Epithelial cell of proximal tubule (primary cell): ENCODE measurements at regions not wholly inside any gene's neighbourhood (a gene's known extent, or its start where the extent isn't known, plus 50 kb on each side); places are given as distances from the start of the nearest gene placed in this dataset.

ENCODE experiments used
- DNase-seq: peaks from one replicate; pipeline ENCODE4 v3.0.0-alpha.2; 2011; ENCODE audit warnings: low read depth
- H3K4me3 ChIP-seq: 2 replicates; pipeline ENCODE4 v1.5.1; 2011; ENCODE audit warnings: low read depth, mild to moderate bottlenecking, low read length
- TF ChIP-seq, protein P1 (sequence below): conservative IDR thresholded peaks from 2 replicates; pipeline ENCODE4 v1.5.1; 2012; ENCODE audit warnings: low read depth, mild to moderate bottlenecking, low read length

DNA sequence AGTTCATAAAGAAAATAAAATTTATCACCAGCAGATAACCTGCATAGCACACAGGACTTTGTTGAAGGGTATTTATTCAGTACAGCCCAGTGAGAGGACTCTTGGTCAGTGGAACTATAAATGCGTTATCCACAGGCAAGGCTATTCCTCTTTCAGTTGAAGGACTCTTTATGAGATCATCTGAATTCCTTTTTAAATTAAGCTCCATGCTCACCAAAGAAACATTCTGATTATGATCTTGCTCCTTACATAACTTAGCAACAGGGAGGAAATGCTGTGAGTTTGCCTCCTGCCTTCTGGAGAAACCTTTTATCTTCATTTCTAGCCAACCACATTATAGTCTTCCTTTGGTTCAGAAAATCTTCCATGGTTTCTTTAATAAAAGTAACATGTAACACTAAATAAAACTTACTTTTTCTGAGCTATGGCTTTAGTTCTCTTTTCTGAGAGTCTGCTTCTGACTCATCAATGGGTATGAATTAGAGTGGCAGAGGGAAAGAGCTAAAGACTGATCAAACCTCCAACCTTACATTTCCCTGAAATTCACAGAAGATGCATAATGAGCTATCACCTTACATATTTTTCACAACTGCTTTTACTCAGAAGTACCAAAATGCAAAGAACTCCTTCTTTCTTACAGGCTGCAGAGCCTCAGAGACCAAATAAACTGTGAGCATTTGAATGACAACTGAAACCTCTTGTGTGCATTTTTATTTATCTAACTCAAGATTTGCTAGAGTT lies 267.2 kb downstream of the ADGRG6 start:
- TF ChIP-seq, protein P1, sequence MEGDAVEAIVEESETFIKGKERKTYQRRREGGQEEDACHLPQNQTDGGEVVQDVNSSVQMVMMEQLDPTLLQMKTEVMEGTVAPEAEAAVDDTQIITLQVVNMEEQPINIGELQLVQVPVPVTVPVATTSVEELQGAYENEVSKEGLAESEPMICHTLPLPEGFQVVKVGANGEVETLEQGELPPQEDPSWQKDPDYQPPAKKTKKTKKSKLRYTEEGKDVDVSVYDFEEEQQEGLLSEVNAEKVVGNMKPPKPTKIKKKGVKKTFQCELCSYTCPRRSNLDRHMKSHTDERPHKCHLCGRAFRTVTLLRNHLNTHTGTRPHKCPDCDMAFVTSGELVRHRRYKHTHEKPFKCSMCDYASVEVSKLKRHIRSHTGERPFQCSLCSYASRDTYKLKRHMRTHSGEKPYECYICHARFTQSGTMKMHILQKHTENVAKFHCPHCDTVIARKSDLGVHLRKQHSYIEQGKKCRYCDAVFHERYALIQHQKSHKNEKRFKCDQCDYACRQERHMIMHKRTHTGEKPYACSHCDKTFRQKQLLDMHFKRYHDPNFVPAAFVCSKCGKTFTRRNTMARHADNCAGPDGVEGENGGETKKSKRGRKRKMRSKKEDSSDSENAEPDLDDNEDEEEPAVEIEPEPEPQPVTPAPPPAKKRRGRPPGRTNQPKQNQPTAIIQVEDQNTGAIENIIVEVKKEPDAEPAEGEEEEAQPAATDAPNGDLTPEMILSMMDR: no peak
- no peak overlapping the region for H3K4me3 ChIP-seq
- no peak for DNase-seq

DNA sequence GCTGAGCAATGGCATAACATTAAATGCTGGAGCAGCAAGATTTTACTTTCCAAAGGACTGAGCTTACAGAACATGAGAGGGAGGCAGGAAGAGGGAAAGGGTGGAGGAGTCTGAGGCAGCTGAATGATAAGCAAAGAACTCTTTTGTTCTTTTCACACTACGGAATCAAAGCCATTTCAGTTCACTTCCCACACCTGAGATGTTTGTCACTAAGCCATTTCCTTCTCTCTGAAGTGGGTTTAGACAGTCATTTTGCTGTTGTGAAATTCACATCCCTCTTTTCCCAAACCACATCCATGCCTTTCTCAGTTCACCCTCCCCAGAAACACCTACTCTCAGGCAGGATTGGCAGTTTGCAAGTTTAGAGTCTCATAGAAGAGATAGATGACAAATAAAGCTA lies 267.9 kb downstream of the ADGRG6 start:
- no peak overlapping the region for H3K4me3 ChIP-seq
- DNase-seq: no peak
- TF ChIP-seq, protein P1: no peak

DNA sequence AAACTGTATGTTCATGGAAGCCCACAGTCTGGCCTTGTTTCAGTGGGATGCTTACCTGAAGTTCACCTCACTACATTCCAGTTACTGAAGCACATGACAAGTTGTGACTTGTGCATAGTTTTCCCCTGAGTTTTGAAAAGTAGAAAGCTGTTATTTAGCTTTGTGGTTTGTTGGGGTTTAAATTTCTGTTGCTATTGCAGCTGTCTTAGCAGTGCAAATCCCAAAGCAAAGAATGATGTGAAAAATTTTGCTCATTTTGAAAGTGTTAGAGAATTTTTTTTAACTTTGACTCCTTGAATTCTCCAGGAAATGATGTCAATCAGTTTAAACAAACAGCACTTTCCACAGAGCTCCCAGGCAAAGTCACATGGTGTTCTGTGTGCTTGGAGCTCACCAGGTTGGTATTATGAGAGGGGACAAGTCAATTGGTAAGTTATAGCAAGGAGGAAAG lies 268.4 kb downstream of the ADGRG6 start:
- H3K4me3 ChIP-seq: no peak overlapping the region
- TF ChIP-seq, protein P1: no peak
- DNase-seq: peak; percentile 59

- TF ChIP-seq, protein P1: no peak
- no peak overlapping the region for H3K4me3 ChIP-seq
- no peak for DNase-seq
Observed at GRCh38 chr6:142592876-142593275, 291.1 kb downstream of the ADGRG6 start.

DNA sequence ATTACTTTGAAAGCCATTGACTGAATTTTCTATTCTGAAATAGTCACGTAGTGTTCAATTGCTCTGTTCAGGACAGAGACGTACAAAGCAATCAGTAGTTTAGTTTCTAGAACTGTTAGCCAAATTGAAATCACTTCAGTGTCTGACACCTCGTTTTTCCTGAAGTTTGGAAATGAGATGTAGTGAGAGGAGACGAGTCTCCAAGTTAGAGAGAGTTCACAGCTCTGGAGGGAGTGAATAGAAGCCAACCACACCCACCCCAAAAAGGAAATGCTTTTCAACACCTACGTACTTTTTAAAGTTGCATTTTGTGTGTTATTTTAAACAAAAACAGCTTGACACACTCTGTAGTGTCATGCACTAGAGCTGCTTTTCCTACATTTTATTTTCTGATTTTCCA lies 296.0 kb downstream of the ADGRG6 start:
- TF ChIP-seq, protein P1: no peak
- DNase-seq: no peak

DNA sequence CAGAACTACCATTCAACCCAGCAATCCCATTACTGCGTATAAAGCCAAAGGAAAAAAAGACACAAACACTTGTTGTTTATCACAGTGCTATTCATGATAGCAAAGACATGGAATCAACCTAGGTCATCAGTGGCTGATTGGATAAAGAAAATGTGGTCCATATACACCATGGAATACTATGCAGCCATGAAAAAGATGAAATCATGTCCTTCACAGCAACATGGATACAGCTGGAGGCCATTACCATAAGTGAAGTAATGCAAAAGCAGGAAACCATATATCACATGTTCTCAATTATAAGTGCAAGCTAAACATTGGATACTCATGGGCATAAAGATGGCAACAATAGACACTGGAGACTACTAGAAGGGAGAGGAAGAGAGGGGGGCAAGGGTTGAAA lies 299.6 kb downstream of the ADGRG6 start:
- DNase-seq: no peak
- no peak overlapping the region for H3K4me3 ChIP-seq
- TF ChIP-seq, protein P1: no peak

More for the DNA sequence above, 296.0 kb downstream of the ADGRG6 start:
- no peak overlapping the region for H3K4me3 ChIP-seq

- H3K4me3 ChIP-seq: no peak overlapping the region
- TF ChIP-seq, protein P1: no peak
- DNase-seq: no peak
Observed at GRCh38 chr6:142602972-142603371, 301.2 kb downstream of the ADGRG6 start.
